ENCODE measurements at regions not wholly inside any gene's neighbourhood (a gene's known extent, or its start where the extent isn't known, plus 50 kb on each side); places are given as distances from the start of the nearest gene placed in this dataset.

DNA sequence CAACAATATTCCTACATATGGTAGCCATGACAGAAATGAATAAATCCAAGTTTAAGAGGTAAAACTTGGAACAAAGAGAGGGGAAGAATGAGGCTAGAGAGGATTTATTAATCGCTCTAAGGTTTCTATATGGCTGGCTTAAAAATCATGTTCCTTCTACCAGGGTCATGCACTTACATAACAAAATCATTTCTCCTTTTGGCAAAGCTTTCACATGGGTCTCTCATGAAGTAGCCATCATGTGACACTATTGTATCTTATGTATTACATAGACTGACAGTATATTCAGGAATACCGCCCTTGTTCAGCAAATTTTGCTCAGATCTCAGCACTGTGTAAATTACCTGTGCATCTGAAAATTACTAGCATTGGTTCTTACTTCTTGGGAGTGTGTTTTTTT is 1554.5 kb upstream of the SLC39A10 start:
- Histone ChIP-seq H3K27me3 (no peaks in the 10 kb centered on the region), H3K36me3 (no peaks in the 10 kb centered on the region), H3K27ac (no peak overlapping the region), H3K4me3 (no peak overlapping the region), H3K4me1 (no peaks in the 10 kb centered on the region), H3K9me3 (no peaks in the 10 kb centered on the region)
- intact Hi-C loops (cut with DNase I; ENCODE audit: low total_unique reads): no loop called here
- DNase-seq (ENCODE audit: low spot score in 2 of 2): no peak
- no peak for TF ChIP-seq POLR2A (IDR thresholded peaks at IDR 0.05)

DNA sequence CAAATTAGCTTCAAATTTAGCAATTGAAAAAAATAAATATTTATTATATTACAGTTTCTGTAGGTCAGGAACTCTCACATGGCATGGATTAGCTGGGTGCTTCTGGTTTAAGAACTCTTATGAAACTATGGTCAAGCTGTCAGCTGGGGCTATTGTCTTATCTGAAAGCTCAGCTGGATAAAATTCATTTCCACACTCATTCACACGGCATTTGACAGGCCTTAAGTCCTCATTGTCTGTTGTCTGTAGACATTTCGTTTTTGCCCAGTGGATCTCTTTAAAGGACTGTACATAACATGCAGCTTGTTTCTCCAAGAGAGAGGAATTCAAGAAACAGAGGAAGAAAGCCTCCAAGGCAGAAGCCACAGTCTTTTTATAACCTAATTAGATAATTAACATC is 1556.8 kb upstream of the SLC39A10 start:
- DNase-seq (ENCODE audit: low spot score in 2 of 2): no peak
- no peak overlapping the region for H3K4me3 ChIP-seq
- no peaks in the 10 kb centered on the region for H3K4me1 ChIP-seq
- no peaks in the 10 kb centered on the region for H3K27me3 ChIP-seq
- intact Hi-C loops (cut with DNase I; ENCODE audit: low total_unique reads): no loop called here
- no peaks in the 10 kb centered on the region for H3K9me3 ChIP-seq
- TF ChIP-seq, protein P1, sequence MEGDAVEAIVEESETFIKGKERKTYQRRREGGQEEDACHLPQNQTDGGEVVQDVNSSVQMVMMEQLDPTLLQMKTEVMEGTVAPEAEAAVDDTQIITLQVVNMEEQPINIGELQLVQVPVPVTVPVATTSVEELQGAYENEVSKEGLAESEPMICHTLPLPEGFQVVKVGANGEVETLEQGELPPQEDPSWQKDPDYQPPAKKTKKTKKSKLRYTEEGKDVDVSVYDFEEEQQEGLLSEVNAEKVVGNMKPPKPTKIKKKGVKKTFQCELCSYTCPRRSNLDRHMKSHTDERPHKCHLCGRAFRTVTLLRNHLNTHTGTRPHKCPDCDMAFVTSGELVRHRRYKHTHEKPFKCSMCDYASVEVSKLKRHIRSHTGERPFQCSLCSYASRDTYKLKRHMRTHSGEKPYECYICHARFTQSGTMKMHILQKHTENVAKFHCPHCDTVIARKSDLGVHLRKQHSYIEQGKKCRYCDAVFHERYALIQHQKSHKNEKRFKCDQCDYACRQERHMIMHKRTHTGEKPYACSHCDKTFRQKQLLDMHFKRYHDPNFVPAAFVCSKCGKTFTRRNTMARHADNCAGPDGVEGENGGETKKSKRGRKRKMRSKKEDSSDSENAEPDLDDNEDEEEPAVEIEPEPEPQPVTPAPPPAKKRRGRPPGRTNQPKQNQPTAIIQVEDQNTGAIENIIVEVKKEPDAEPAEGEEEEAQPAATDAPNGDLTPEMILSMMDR (IDR thresholded peaks at IDR 0.05): no peak
- no peak for TF ChIP-seq POLR2AphosphoS5 (IDR thresholded peaks at IDR 0.05)
- no peak for TF ChIP-seq POLR2A (IDR thresholded peaks at IDR 0.05)
- H3K27ac ChIP-seq: no peak overlapping the region
- H3K36me3 ChIP-seq: no peaks in the 10 kb centered on the region

DNA sequence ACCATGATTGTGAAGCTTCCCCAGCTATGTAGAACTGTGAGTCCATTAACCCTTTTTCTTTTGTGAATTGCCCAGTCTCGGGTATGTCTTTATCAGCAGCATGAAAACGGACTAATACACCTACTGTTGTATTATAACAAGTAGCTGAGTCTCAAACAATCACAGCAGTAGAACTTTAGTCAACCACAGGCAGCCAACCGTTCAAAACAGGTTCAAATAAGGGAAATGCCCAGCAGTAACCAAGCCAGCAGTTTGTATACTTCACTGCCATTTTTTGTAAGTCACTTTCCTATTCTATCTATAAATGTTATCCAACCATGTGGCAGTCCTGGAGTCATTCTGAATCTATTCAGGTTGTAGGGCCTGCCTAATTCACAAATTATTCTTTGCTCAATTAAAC is 1560.6 kb upstream of the SLC39A10 start:
- intact Hi-C loops (cut with DNase I; ENCODE audit: low total_unique reads): no loop called here
- TF ChIP-seq POLR2AphosphoS5 (IDR thresholded peaks at IDR 0.05) (no peak), POLR2A (IDR thresholded peaks at IDR 0.05) (no peak)
- TF ChIP-seq, protein P1 (IDR thresholded peaks at IDR 0.05): no peak
- no peaks in the 10 kb centered on the region for H3K4me1 ChIP-seq

DNA sequence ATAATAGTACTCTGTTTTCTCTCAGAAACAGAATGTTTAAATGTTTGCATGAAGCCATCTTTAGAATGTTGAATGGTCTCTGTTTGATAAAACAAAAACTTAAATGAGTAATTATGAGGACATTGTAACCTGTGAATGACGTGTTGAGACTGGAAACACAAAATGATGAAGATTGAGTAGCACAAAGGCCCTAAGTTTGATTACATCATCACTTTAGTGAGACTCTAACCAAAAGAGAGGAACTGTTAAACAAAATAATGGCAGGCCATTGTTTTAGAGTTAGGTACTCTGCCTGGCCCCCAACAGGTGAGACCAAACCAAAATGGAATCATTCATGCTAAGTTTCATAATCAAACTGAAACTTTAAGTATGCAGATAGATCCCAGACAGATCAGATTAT is 1561.7 kb upstream of the SLC39A10 start:
- intact Hi-C loops (cut with DNase I; ENCODE audit: low total_unique reads): no loop called here
- no peak for DNase-seq (ENCODE audit: low spot score in 2 of 2)
- Histone ChIP-seq H3K36me3 (no peaks in the 10 kb centered on the region), H3K27me3 (no peaks in the 10 kb centered on the region), H3K27ac (no peak overlapping the region), H3K4me1 (no peaks in the 10 kb centered on the region), H3K4me3 (no peak overlapping the region), H3K9me3 (peaks cover 0 to 2% of the 10 kb centered on the region in 2 donors)
- TF ChIP-seq POLR2AphosphoS5 (IDR thresholded peaks at IDR 0.05) (no peak), POLR2A (IDR thresholded peaks at IDR 0.05) (no peak)
- TF ChIP-seq, protein P1 (IDR thresholded peaks at IDR 0.05): no peak

More for the DNA sequence above, 1560.6 kb upstream of the SLC39A10 start:
- Histone ChIP-seq H3K27me3 (no peaks in the 10 kb centered on the region), H3K4me3 (no peak overlapping the region), H3K27ac (no peak overlapping the region), H3K9me3 (no peaks in the 10 kb centered on the region), H3K36me3 (no peaks in the 10 kb centered on the region)
- DNase-seq (ENCODE audit: low spot score in 2 of 2): no peak

DNA sequence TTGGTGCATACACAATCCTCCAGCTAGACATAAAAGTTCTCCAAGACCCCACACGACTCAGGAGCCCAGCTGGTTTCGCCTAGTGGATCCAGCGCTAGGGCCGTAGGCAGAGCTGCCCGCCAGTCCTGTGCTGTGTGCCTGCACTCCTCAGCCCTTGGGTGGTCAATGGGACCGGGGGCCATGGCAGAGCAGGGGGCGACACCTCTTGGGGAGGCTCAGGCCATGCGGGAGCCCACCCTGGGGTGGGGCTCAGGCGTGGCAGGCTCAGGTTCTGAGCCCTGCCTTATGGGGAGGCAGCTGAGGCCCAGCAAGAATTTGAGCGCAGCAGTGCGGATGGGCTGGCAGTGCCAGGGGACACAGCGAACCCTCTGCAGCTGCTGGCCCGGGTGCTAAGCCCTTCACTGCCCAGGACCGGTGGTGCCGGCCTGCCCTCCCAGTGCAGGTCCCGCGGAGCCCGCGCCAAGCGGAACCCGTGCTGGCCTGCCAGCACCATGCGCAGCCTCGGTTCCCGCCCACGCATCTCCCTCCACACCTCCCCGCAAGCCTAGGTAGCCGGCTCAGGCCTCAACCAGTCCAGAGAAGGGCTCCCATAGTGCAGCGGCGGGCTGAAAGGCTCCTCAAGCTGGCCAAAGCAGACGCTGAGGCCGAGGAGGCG is 1566.6 kb upstream of the SLC39A10 start:
- no peaks in the 10 kb centered on the region for H3K36me3 ChIP-seq
- DNase-seq (ENCODE audit: low spot score in 2 of 2): no peak
- intact Hi-C loops (cut with DNase I; ENCODE audit: low total_unique reads): no loop called here

More for the DNA sequence above, 1566.6 kb upstream of the SLC39A10 start:
- TF ChIP-seq POLR2A (IDR thresholded peaks at IDR 0.05) (no peak), POLR2AphosphoS5 (IDR thresholded peaks at IDR 0.05) (no peak)
- TF ChIP-seq, protein P1 (IDR thresholded peaks at IDR 0.05): no peak
- Histone ChIP-seq H3K4me3 (no peak overlapping the region), H3K27ac (no peak overlapping the region), H3K4me1 (no peaks in the 10 kb centered on the region), H3K27me3 (no peaks in the 10 kb centered on the region), H3K9me3 (peaks cover 0 to 3% of the 10 kb centered on the region in 2 donors)

All from breast epithelium (tissue), 4 donors.